IMR-90 (cell line): ENCODE measurements at regions not wholly inside any gene's neighbourhood (a gene's known extent, or its start where the extent isn't known, plus 50 kb on each side); places are given as distances from the start of the nearest gene placed in this dataset.

Experiments
- ATAC-seq: fragments of 200-7000 bp; cut with Tn5 transposase; 2 replicates; pipeline ENCODE4 v1.9.1; 2020; ENCODE audit warnings: low read depth, mild to moderate bottlenecking, moderate library complexity
- BruUV-seq: library from RNA; stranded (reverse); fragments of 400-500 nt; replicated peaks from 2 replicates; lab custom pipeline; 2021; lab: Mats Ljungman, UMichigan
- CTCF ChIA-PET: fragments of 300-600 bp; formaldehyde crosslinking; extraction: SDS; loops from one replicate; lab custom pipeline; 2021; ENCODE audit warnings: antibody characterized with exemption; lab: Yijun Ruan, JAX
- POLR2A ChIA-PET: fragments of 300-600 bp; sonication (Branson Sonifier 250); formaldehyde crosslinking; loops from one replicate; lab custom pipeline; 2022; ENCODE audit warnings: antibody characterized with exemption; ENCODE audit not compliant: unreplicated experiment; lab: Charles Lee
- DNase-seq: peaks from one replicate; pipeline ENCODE4 v3.0.0; 2013
- H2AFZ ChIP-seq: replicated peaks from 2 replicates; pipeline ENCODE3; 2013; ENCODE audit warnings: low read length, mild to moderate bottlenecking; ENCODE audit not compliant: poor library complexity
- H2AK5ac ChIP-seq: 2 replicates; pipeline ENCODE4 v1.6.1; 2013; ENCODE audit warnings: low read depth, low read length, inconsistent platforms
- H2AK9ac ChIP-seq: replicated peaks from 2 replicates; pipeline ENCODE3; 2013; ENCODE audit warnings: mild to moderate bottlenecking, low read depth, low read length, moderate library complexity; ENCODE audit not compliant: poor library complexity
- H2BK120ac ChIP-seq: 2 replicates; pipeline ENCODE4 v1.6.1; 2013; ENCODE audit warnings: low read depth, low read length, inconsistent platforms
- H2BK15ac ChIP-seq: 3 replicates; pipeline ENCODE4 v1.6.1; 2013; ENCODE audit warnings: low read depth, low read length, inconsistent platforms
- H2BK20ac ChIP-seq: 2 replicates; pipeline ENCODE4 v1.6.1; 2013; ENCODE audit warnings: low read depth, mild to moderate bottlenecking, inconsistent platforms, low read length, moderate library complexity
- H2BK5ac ChIP-seq: 2 replicates; pipeline ENCODE4 v1.6.1; 2013; ENCODE audit warnings: mild to moderate bottlenecking, low read depth, low read length, inconsistent platforms; ENCODE audit not compliant: poor library complexity, severe bottlenecking
- H3K14ac ChIP-seq: replicated peaks from 2 replicates; pipeline ENCODE4 v1.6.1; 2013; ENCODE audit warnings: low read depth, low read length, inconsistent platforms
- H3K18ac ChIP-seq: 2 replicates; pipeline ENCODE4 v1.6.1; 2013; ENCODE audit warnings: low read depth, low read length, control low read depth
- H3K23ac ChIP-seq: 2 replicates; pipeline ENCODE4 v1.6.1; 2013; ENCODE audit warnings: low read depth, low read length, inconsistent platforms
- H3K27ac ChIP-seq: 2 replicates; pipeline ENCODE4 v1.5.1; 2013; ENCODE audit warnings: mild to moderate bottlenecking, control low read depth, low read length; ENCODE audit not compliant: insufficient read depth
- H3K27me3 ChIP-seq: 2 replicates; pipeline ENCODE4 v1.6.1; 2013; ENCODE audit warnings: low read length; ENCODE audit not compliant: control insufficient read depth, insufficient read depth
- H3K36me3 ChIP-seq: 2 replicates; pipeline ENCODE4 v1.6.1; 2013; ENCODE audit warnings: low read length, mixed read lengths; ENCODE audit not compliant: control insufficient read depth, insufficient read depth
- H3K4ac ChIP-seq: 2 replicates; pipeline ENCODE4 v1.6.1; 2013; ENCODE audit warnings: low read depth, low read length, inconsistent platforms
- H3K4me1 ChIP-seq: 2 replicates; pipeline ENCODE4 v1.6.1; 2013; ENCODE audit warnings: low read length, mixed read lengths; ENCODE audit not compliant: control insufficient read depth, insufficient read depth
- H3K4me2 ChIP-seq: 2 replicates; pipeline ENCODE4 v1.6.1; 2013; ENCODE audit warnings: low read depth, mild to moderate bottlenecking, control low read depth, low read length, moderate library complexity
- H3K4me3 ChIP-seq: 2 replicates; pipeline ENCODE4 v1.5.1; 2013; ENCODE audit warnings: low read depth, mild to moderate bottlenecking, control low read depth, low read length, moderate library complexity; ENCODE audit not compliant: insufficient read depth
- H3K56ac ChIP-seq: 2 replicates; pipeline ENCODE4 v1.6.1; 2013; ENCODE audit warnings: low read length, inconsistent platforms; ENCODE audit not compliant: insufficient read depth; ENCODE audit errors: extremely low read depth
- H3K79me1 ChIP-seq, 2 experiments: 2 replicates each; pipeline ENCODE4 v1.6.1; 2013; ENCODE audit warnings: low read length in 2 of 2, inconsistent platforms in 1 of 2, low read depth in 1 of 2
- H3K9ac ChIP-seq: 2 replicates; pipeline ENCODE4 v1.6.1; 2013; ENCODE audit warnings: low read depth, low read length, control low read depth
- H3K9me1 ChIP-seq: 2 replicates; pipeline ENCODE4 v1.6.1; 2013; ENCODE audit warnings: low read length, inconsistent platforms; ENCODE audit not compliant: insufficient read depth
- H3K9me3 ChIP-seq: 2 replicates; pipeline ENCODE4 v1.6.1; 2013; ENCODE audit warnings: low read length; ENCODE audit not compliant: control insufficient read depth, insufficient read depth
- H4K20me1 ChIP-seq: 2 replicates; pipeline ENCODE4 v1.6.1; 2013; ENCODE audit warnings: low read length, inconsistent platforms; ENCODE audit not compliant: insufficient read depth
- H4K5ac ChIP-seq: 2 replicates; pipeline ENCODE4 v1.6.1; 2013; ENCODE audit warnings: mild to moderate bottlenecking, low read depth, low read length, control low read depth
- H4K8ac ChIP-seq, 2 experiments: 2 replicates each; pipeline ENCODE4 v1.6.1; 2013; ENCODE audit warnings: low read depth in 2 of 2, low read length in 2 of 2, control low read depth in 1 of 2, inconsistent platforms in 1 of 2
- H4K91ac ChIP-seq: 2 replicates; pipeline ENCODE4 v1.6.1; 2013; ENCODE audit warnings: low read depth, low read length, inconsistent platforms; ENCODE audit not compliant: insufficient read depth
- BHLHE40 ChIP-seq: fragments of 150-350 bp; IDR thresholded peaks from 2 replicates; pipeline ENCODE4 v1.6.1; 2016; ENCODE audit warnings: mild to moderate bottlenecking, low read depth, low read length
- CEBPB ChIP-seq: IDR thresholded peaks from 2 replicates; pipeline ENCODE4 v1.6.1; 2012; ENCODE audit warnings: low read depth, low read length, improper control_type of control experiment
- CHD1 ChIP-seq: IDR thresholded peaks from 2 replicates; pipeline ENCODE4 v1.6.1; 2012; ENCODE audit warnings: low read depth, low read length, improper control_type of control experiment
- FOS ChIP-seq: fragments of 150-350 bp; IDR thresholded peaks from 2 replicates; pipeline ENCODE4 v1.6.1; 2016; ENCODE audit warnings: low read depth, low read length
- MAFK ChIP-seq: IDR thresholded peaks from 2 replicates; pipeline ENCODE4 v1.6.1; 2012; ENCODE audit warnings: low read depth, low read length, improper control_type of control experiment
- MAZ ChIP-seq: IDR thresholded peaks from 2 replicates; pipeline ENCODE4 v1.6.1; 2012; ENCODE audit warnings: low read depth, mild to moderate bottlenecking, low read length, improper control_type of control experiment, moderate library complexity, borderline replicate concordance
- MXI1 ChIP-seq: IDR thresholded peaks from 2 replicates; pipeline ENCODE4 v1.6.1; 2012; ENCODE audit warnings: low read depth, mild to moderate bottlenecking, low read length, moderate library complexity, borderline replicate concordance
- NFE2L2 ChIP-seq: fragments of 150-350 bp; IDR thresholded peaks from 2 replicates; pipeline ENCODE4 v1.6.1; 2016; ENCODE audit warnings: low read depth, mild to moderate bottlenecking, low read length
- POLR2A ChIP-seq: IDR thresholded peaks from 2 replicates; pipeline ENCODE4 v1.6.1; 2012; ENCODE audit warnings: mild to moderate bottlenecking, low read depth, low read length
- RAD21 ChIP-seq: IDR thresholded peaks from 2 replicates; pipeline ENCODE4 v1.6.1; 2012; ENCODE audit warnings: low read length, improper control_type of control experiment
- RCOR1 ChIP-seq: IDR thresholded peaks from 2 replicates; pipeline ENCODE4 v1.6.1; 2012; ENCODE audit warnings: mild to moderate bottlenecking, low read length, improper control_type of control experiment; ENCODE audit not compliant: insufficient replicate concordance
- RFX5 ChIP-seq: IDR thresholded peaks from 2 replicates; pipeline ENCODE4 v1.8.0; 2012; ENCODE audit warnings: low read depth, mild to moderate bottlenecking, low read length, moderate library complexity
- SMC3 ChIP-seq: fragments of 150-350 bp; IDR thresholded peaks from 2 replicates; pipeline ENCODE4 v1.6.1; 2016; ENCODE audit warnings: low read depth, mild to moderate bottlenecking, antibody characterized with exemption, low read length, moderate library complexity
- WGBS, 2 experiments: methylation state at CpG; one replicate each; pipeline versions ENCODE4 v1.1.5 to v1.1.7; 2013; ENCODE audit warnings: missing lambda C conversion rate in 2 of 2; ENCODE audit not compliant: insufficient read length in 1 of 2; ENCODE audit errors: extremely low coverage in 2 of 2; 5-methylcytosine and 5-hydroxymethylcytosine counted together
- dilution Hi-C: fragments of 300-500 bp; cut with HindIII; formaldehyde crosslinking; loops from one replicate; pipeline ENCODE4 v1.14.3; 2018; ENCODE audit warnings: low sequenced_read_pairs; ENCODE audit not compliant: unreplicated experiment
- in situ Hi-C: fragments of 300-500 bp; cut with MboI; formaldehyde crosslinking; loops from 3 replicates; pipeline ENCODE4 v1.14.3; 2019; ENCODE audit warnings: low sequenced_read_pairs, inconsistent platforms, mixed read lengths
- intact Hi-C: fragments of 100-400 bp; cut with micrococcal nuclease; formaldehyde crosslinking; loops from 2 replicates; pipeline ENCODE4 v1.10.0; 2022
- TF ChIP-seq, protein P1 (sequence below): fragments of 150-350 bp; IDR thresholded peaks from 2 replicates; pipeline ENCODE4 v1.6.1; 2016; ENCODE audit warnings: low read depth, mild to moderate bottlenecking, low read length, moderate library complexity, borderline replicate concordance
- TF ChIP-seq, protein P2 (sequence below): fragments of 150-350 bp; IDR thresholded peaks from 2 replicates; pipeline ENCODE4 v1.6.1; 2017; ENCODE audit warnings: mild to moderate bottlenecking, antibody characterized with exemption, low read length, low read depth
- TF ChIP-seq, protein P3 (sequence below): conservative IDR thresholded peaks from 2 replicates; pipeline ENCODE4 v1.5.1; 2012; ENCODE audit warnings: mild to moderate bottlenecking, low read depth, low read length, improper control_type of control experiment

DNA sequence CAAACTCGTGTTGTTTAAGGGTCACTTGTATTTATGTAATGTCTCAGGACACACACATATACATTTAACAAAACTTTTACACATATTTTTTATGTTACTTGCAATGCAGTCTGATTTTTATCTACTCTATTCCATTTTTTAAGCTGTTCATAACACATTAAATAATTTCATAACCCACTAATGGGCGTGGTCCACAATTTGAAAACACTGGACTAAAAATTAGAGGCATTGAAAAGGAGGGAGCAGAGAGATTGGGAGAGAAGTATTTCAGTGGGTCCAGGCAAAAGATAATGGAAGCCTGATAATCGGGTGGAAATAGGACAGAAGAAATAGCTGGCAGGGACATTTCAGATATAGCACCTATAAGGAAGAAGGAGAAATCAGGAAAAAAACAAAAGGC, 597.3 kb upstream of the CLINT1 start:
- TF ChIP-seq MAFK (no peak), CHD1 (no peak), RFX5 (no peak), CEBPB (no peak), BHLHE40 (no peak), RCOR1 (no peak), SMC3 (no peak), MXI1 (no peak), RAD21 (no peak), FOS (no peak), POLR2A (no peak), NFE2L2 (no peak), MAZ (no peak)
- TF ChIP-seq, protein P1, sequence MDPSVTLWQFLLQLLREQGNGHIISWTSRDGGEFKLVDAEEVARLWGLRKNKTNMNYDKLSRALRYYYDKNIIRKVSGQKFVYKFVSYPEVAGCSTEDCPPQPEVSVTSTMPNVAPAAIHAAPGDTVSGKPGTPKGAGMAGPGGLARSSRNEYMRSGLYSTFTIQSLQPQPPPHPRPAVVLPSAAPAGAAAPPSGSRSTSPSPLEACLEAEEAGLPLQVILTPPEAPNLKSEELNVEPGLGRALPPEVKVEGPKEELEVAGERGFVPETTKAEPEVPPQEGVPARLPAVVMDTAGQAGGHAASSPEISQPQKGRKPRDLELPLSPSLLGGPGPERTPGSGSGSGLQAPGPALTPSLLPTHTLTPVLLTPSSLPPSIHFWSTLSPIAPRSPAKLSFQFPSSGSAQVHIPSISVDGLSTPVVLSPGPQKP: no peak
- TF ChIP-seq, protein P2, sequence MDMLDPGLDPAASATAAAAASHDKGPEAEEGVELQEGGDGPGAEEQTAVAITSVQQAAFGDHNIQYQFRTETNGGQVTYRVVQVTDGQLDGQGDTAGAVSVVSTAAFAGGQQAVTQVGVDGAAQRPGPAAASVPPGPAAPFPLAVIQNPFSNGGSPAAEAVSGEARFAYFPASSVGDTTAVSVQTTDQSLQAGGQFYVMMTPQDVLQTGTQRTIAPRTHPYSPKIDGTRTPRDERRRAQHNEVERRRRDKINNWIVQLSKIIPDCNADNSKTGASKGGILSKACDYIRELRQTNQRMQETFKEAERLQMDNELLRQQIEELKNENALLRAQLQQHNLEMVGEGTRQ: no peak
- TF ChIP-seq, protein P3, sequence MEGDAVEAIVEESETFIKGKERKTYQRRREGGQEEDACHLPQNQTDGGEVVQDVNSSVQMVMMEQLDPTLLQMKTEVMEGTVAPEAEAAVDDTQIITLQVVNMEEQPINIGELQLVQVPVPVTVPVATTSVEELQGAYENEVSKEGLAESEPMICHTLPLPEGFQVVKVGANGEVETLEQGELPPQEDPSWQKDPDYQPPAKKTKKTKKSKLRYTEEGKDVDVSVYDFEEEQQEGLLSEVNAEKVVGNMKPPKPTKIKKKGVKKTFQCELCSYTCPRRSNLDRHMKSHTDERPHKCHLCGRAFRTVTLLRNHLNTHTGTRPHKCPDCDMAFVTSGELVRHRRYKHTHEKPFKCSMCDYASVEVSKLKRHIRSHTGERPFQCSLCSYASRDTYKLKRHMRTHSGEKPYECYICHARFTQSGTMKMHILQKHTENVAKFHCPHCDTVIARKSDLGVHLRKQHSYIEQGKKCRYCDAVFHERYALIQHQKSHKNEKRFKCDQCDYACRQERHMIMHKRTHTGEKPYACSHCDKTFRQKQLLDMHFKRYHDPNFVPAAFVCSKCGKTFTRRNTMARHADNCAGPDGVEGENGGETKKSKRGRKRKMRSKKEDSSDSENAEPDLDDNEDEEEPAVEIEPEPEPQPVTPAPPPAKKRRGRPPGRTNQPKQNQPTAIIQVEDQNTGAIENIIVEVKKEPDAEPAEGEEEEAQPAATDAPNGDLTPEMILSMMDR: no peak
- Histone ChIP-seq H3K18ac (no peak overlapping the region), H3K27me3 (no peaks in the 10 kb centered on the region), H2AK9ac (no peak overlapping the region), H3K56ac (no peak overlapping the region), H3K27ac (no peak overlapping the region), H4K20me1 (no peaks in the 10 kb centered on the region), H2AK5ac (no peak overlapping the region), H2BK120ac (no peak overlapping the region), H3K9me1 (no peaks in the 10 kb centered on the region), H2BK15ac (no peak overlapping the region), H3K9me3 (no peaks in the 10 kb centered on the region), H4K91ac (no peak overlapping the region), H2AFZ (no peak overlapping the region), H3K36me3 (no peaks in the 10 kb centered on the region), H3K4me2 (no peak overlapping the region), H2BK20ac (no peak overlapping the region), H4K8ac (no peak overlapping the region), H2BK5ac (no peak overlapping the region), H3K4me3 (no peak overlapping the region), H3K4me1 (peaks cover 2% of the 10 kb centered on the region; the same call in 1 of the 2 replicates), H3K9ac (no peak overlapping the region), H3K4ac (no peak overlapping the region), H3K79me1 (no peaks in the 10 kb centered on the region), H4K5ac (no peak overlapping the region), H3K23ac (no peak overlapping the region), H3K14ac (no peak overlapping the region)
- dilution Hi-C loops: no loop called here
- ChIA-PET POLR2A (no interaction called here), CTCF (interaction anchor here (0.6 kb wide), 1 partner anchor 1818 kb away, joined by 3 read pairs; no protein-coding TSS in a partner anchor)
- ATAC-seq: no peak
- WGBS, 2 experiments: no CpG with 5 or more reads among the region's 3 CpGs
- intact Hi-C loops: no loop called here
- BruUV-seq: no TSS peak
- no peak for DNase-seq
- in situ Hi-C loops: no loop called here
